Endothelial cell of umbilical vein (primary cell): ENCODE measurements at regions not wholly inside any gene's neighbourhood (a gene's known extent, or its start where the extent isn't known, plus 50 kb on each side); places are given as distances from the start of the nearest gene placed in this dataset.

ENCODE experiments used
- EZH2 ChIP-seq: IDR thresholded peaks from 2 replicates; pipeline ENCODE4 v1.6.1; 2012; ENCODE audit warnings: borderline replicate concordance, low read depth, mild to moderate bottlenecking, moderate library complexity, low read length, inconsistent platforms; ENCODE audit not compliant: severe bottlenecking
- GATA2 ChIP-seq: IDR thresholded peaks from 2 replicates; pipeline ENCODE4 v1.7.0; 2011; ENCODE audit warnings: low read depth, mild to moderate bottlenecking, moderate library complexity, mixed read lengths, low read length; ENCODE audit not compliant: insufficient read length, insufficient read depth
- TF ChIP-seq, protein P1 (sequence below), 2 donors: IDR thresholded peaks; 1 replicate in 1 of 2; 2 replicates in 1 of 2; pipeline ENCODE4 v1.5.1; 2011; ENCODE audit warnings: low read length in 2 of 2, mild to moderate bottlenecking in 2 of 2, moderate library complexity in 2 of 2, control low read depth in 1 of 2, inconsistent platforms in 1 of 2, low read depth in 1 of 2; ENCODE audit not compliant: insufficient read depth in 1 of 2; ENCODE audit errors: extremely low read depth in 1 of 2

DNA sequence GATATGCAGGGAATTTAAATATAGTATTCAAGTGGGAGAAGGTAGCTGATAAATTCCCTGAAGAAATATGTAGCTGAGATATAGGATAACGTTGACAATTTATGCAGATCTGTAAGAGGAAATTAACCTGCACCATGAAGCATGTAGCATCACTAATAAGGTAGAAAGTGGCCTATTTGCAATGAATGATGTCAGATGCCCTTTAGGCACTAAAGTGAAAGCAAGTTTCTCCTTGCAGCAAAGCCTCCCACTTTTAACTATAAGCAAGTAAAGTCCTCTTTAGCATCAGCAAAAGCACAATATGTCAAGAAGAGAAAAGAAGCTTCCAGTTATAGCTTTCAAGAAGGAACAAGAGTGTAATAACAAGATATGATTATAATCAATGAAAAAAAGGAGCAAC is 102.5 kb upstream of the SLITRK1 start:
- TF ChIP-seq GATA2, result no peak
- TF ChIP-seq EZH2, result no peak
- TF ChIP-seq, protein P1, sequence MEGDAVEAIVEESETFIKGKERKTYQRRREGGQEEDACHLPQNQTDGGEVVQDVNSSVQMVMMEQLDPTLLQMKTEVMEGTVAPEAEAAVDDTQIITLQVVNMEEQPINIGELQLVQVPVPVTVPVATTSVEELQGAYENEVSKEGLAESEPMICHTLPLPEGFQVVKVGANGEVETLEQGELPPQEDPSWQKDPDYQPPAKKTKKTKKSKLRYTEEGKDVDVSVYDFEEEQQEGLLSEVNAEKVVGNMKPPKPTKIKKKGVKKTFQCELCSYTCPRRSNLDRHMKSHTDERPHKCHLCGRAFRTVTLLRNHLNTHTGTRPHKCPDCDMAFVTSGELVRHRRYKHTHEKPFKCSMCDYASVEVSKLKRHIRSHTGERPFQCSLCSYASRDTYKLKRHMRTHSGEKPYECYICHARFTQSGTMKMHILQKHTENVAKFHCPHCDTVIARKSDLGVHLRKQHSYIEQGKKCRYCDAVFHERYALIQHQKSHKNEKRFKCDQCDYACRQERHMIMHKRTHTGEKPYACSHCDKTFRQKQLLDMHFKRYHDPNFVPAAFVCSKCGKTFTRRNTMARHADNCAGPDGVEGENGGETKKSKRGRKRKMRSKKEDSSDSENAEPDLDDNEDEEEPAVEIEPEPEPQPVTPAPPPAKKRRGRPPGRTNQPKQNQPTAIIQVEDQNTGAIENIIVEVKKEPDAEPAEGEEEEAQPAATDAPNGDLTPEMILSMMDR (IDR thresholded peaks at IDR 0.05; ENCODE audit: extremely low read depth in 1 of 2, insufficient read depth in 1 of 2, low read depth in 1 of 2, low read length in 2 of 2), result no peak
